ENCODE measurements at regions not wholly inside any gene's neighbourhood (a gene's known extent, or its start where the extent isn't known, plus 50 kb on each side); places are given as distances from the start of the nearest gene placed in this dataset.
"Not testable (repeated sequence)": the region's sequence is repeated elsewhere in the genome, so short reads cannot be mapped to it uniquely, and the experiment has no call there.

GRCh38 chr3:26193558-26193957 lies 403.7 kb downstream of the OXSM start:
- DNase-seq: no peak

- no peak for DNase-seq
These were observed 406.9 kb downstream of the OXSM start for GRCh38 chr3:26196781-26197180.

- no peak for DNase-seq
These were observed 408.7 kb downstream of the OXSM start for GRCh38 chr3:26198609-26199008.

- no peak for DNase-seq
These were observed 412.3 kb downstream of the OXSM start for GRCh38 chr3:26202169-26202568.

- DNase-seq: no peak
These were observed 415.6 kb downstream of the OXSM start for GRCh38 chr3:26205475-26205874.

- no peak for DNase-seq
These were observed 414.4 kb upstream of the LRRC3B start for GRCh38 chr3:26208201-26208600.

GRCh38 chr3:26229801-26230200 lies 392.8 kb upstream of the LRRC3B start:
- DNase-seq: no peak

GRCh38 chr3:26233374-26233773 lies 389.2 kb upstream of the LRRC3B start:
- no peak for DNase-seq

GRCh38 chr3:26236531-26236930 lies 386.0 kb upstream of the LRRC3B start:
- DNase-seq: no peak

- no peak for DNase-seq
These were observed 385.4 kb upstream of the LRRC3B start for GRCh38 chr3:26237036-26237682.

GRCh38 chr3:26244586-26244985 lies 378.0 kb upstream of the LRRC3B start:
- not testable (repeated sequence) for DNase-seq

GRCh38 chr3:26245236-26245635 lies 377.3 kb upstream of the LRRC3B start:
- no peak for DNase-seq

- no peak for DNase-seq
These were observed 375.7 kb upstream of the LRRC3B start for GRCh38 chr3:26246901-26247300.

GRCh38 chr3:26247712-26248111 lies 374.9 kb upstream of the LRRC3B start:
- no peak for DNase-seq

GRCh38 chr3:26252001-26252400 lies 370.6 kb upstream of the LRRC3B start:
- no peak for DNase-seq

GRCh38 chr3:26256224-26256623 lies 366.3 kb upstream of the LRRC3B start:
- DNase-seq: no peak

GRCh38 chr3:26259176-26259575 lies 363.4 kb upstream of the LRRC3B start:
- DNase-seq: no peak

GRCh38 chr3:26260139-26260538 lies 362.4 kb upstream of the LRRC3B start:
- no peak for DNase-seq

- no peak for DNase-seq
These were observed 357.9 kb upstream of the LRRC3B start for GRCh38 chr3:26264708-26265107.

- no peak for DNase-seq
These were observed 350.7 kb upstream of the LRRC3B start for GRCh38 chr3:26271848-26272247.

GRCh38 chr3:26273196-26273595 lies 349.4 kb upstream of the LRRC3B start:
- no peak for DNase-seq

GRCh38 chr3:26279091-26279490 lies 343.5 kb upstream of the LRRC3B start:
- no peak for DNase-seq

GRCh38 chr3:26280517-26280916 lies 342.1 kb upstream of the LRRC3B start:
- no peak for DNase-seq

GRCh38 chr3:26281284-26281985 lies 341.1 kb upstream of the LRRC3B start:
- DNase-seq: no peak

- DNase-seq: not testable (repeated sequence)
These were observed 338.1 kb upstream of the LRRC3B start for GRCh38 chr3:26284503-26284902.
